ENCODE measurements at regions not wholly inside any gene's neighbourhood (a gene's known extent, or its start where the extent isn't known, plus 50 kb on each side); places are given as distances from the start of the nearest gene placed in this dataset.

- TF ChIP-seq SKIL (IDR thresholded peaks at IDR 0.05; ENCODE audit: low read depth, poor library complexity, severe bottlenecking): no peak
- TF ChIP-seq PML (IDR thresholded peaks at IDR 0.05; ENCODE audit: low read length): no peak
- TF ChIP-seq CREB1 (IDR thresholded peaks at IDR 0.05; ENCODE audit: low read depth): no peak
- TF ChIP-seq SMC3 (IDR thresholded peaks at IDR 0.05; ENCODE audit: borderline replicate concordance, low read length): no peak
- no peak for TF ChIP-seq BMI1 (IDR thresholded peaks at IDR 0.05; ENCODE audit: borderline replicate concordance)
- TF ChIP-seq NBN (IDR thresholded peaks at IDR 0.05): no peak
- TF ChIP-seq BHLHE40 (IDR thresholded peaks at IDR 0.05; ENCODE audit: borderline replicate concordance in 1 of 2, low read depth in 2 of 2, low read length in 1 of 2): no peak
Observed at GRCh38 chr6:142666599-142667185, 278.3 kb downstream of the HIVEP2 start (continued).

DNA sequence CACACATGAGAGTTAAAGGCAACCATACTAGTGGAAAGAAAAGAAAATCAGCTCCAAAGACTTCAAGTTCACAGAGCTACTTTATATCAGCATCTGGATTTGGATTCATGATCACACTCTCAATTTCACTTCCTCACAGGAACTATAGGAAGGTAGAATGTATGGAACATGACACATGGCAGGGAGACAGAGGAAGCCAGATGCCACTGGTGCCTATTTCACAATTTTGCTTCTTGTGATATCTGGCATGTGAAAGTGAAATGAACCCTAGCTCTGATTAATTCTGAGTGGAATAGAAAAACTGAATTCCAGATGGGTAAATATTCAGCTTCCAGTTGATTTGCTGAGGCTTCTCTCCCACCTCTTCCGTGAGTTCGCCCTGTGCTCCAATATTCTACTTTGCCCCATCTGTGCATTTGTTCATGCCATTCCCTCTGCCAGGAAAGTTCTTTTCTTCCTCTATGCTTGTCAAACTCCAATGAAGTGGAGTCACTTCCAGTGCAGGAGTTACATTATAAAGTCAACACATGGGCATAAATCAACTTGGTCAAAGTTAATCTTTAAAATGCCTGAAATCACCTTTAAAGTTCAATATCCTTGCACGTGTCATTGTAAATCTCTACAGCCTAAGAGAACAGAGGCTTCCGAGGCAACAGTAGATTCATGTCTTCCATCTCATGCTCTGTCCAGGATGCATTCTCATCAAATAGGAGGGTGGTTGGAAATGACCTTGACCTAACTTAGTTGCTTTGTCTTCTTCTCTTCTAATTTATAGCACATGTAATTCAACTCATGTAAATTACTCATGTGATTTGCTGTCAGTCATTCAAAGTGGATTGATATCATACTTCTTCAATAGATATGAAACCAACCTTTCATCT is 275.3 kb downstream of the HIVEP2 start:
- in situ Hi-C loops (cut with MboI): no loop called here
- ChIA-PET POLR2A (no interaction called here), CTCF (interaction anchor here (0.8 kb wide), 1 partner anchor 758 kb away, joined by 3 read pairs; no protein-coding TSS in a partner anchor), RAD21 (ENCODE audit: unreplicated experiment) (no interaction called here), SMC1A (ENCODE audit: uncharacterized antibody, unreplicated experiment) (no interaction called here)
- FAIRE-seq (no peak), ATAC-seq (no peak), DNase-seq (ENCODE audit: low read depth, low spot score) (no peak)
- no peaks in the 10 kb centered on the region for H4K20me1 ChIP-seq (ENCODE audit: control insufficient read depth, insufficient read depth)
- H3K27me3 ChIP-seq (replicated peaks in 1 of 2; ENCODE audit: control insufficient read depth in 2 of 2, insufficient read depth in 2 of 2, low read length in 1 of 2): no peaks in the 10 kb centered on the region
- 78% methylated on average over 4 of the region's 4 CpGs for WGBS (ENCODE audit: insufficient coverage, insufficient replicate concordance, low lambda C conversion rate, missing lambda C conversion rate)
- no peak overlapping the region for H3K9ac ChIP-seq (ENCODE audit: control insufficient read depth, insufficient read depth, low read length)
- no TSS peak for BruUV-seq (replicated peaks)
- H3K36me3 ChIP-seq (ENCODE audit: control insufficient read depth in 2 of 2, insufficient read depth in 2 of 2, low read length in 1 of 2): no peaks in the 10 kb centered on the region
- H3K79me2 ChIP-seq (ENCODE audit: control insufficient read depth, insufficient read depth, low read length): no peaks in the 10 kb centered on the region
- H2AFZ ChIP-seq (ENCODE audit: control insufficient read depth, low read depth, low read length): no peak overlapping the region
- H3K4me1 ChIP-seq (ENCODE audit: control insufficient read depth, insufficient read depth, low read length): no peaks in the 10 kb centered on the region
- no peak overlapping the region for H3K4me2 ChIP-seq (ENCODE audit: control insufficient read depth, insufficient read depth)
- H3K27ac ChIP-seq (ENCODE audit: control insufficient read depth, insufficient read depth): no peak overlapping the region
- H3K4me3 ChIP-seq: no peak overlapping the region
- intact Hi-C loops (cut with micrococcal nuclease; ENCODE audit: unreplicated experiment): no loop called here
- H3K9me3 ChIP-seq (replicated peaks; ENCODE audit: control insufficient read depth, insufficient read depth, low read length): no peaks in the 10 kb centered on the region; the same call in 2 of the 3 replicates
- no peak for TF ChIP-seq NR2C2 (IDR thresholded peaks at IDR 0.05; ENCODE audit: borderline replicate concordance, control insufficient read depth, insufficient read length, low read depth)
- TF ChIP-seq CBFB (IDR thresholded peaks at IDR 0.05; ENCODE audit: low read depth): no peak
- TF ChIP-seq NFYA (IDR thresholded peaks at IDR 0.05; ENCODE audit: borderline replicate concordance, low read depth, low read length): no peak
- TF ChIP-seq FOXM1 (IDR thresholded peaks at IDR 0.05; ENCODE audit: low read depth, low read length): no peak
- no peak for TF ChIP-seq SREBF2 (IDR thresholded peaks at IDR 0.05; ENCODE audit: low read length)
- TF ChIP-seq ZNF274 (IDR thresholded peaks at IDR 0.05; ENCODE audit: insufficient read depth, insufficient read length): no peak
- no peak for TF ChIP-seq RCOR1 (conservative IDR thresholded peaks at IDR 0.05; ENCODE audit: low read depth, low read length)
- TF ChIP-seq PRDM15 (CRISPR knock-in tag; IDR thresholded peaks at IDR 0.05): no peak
- TF ChIP-seq IKZF1 (conservative IDR thresholded peaks at IDR 0.05): no peak

Measured in GM12878 (cell line).